IMR-90 (cell line): ENCODE measurements at regions not wholly inside any gene's neighbourhood (a gene's known extent, or its start where the extent isn't known, plus 50 kb on each side); places are given as distances from the start of the nearest gene placed in this dataset.

Experiments used
- ATAC-seq: fragments of 200-7000 bp; cut with Tn5 transposase; 2 replicates; pipeline ENCODE4 v1.9.1; 2020; ENCODE audit warnings: low read depth, mild to moderate bottlenecking, moderate library complexity
- BruUV-seq: library from RNA; stranded (reverse); fragments of 400-500 nt; replicated peaks from 2 replicates; lab custom pipeline; 2021; lab: Mats Ljungman, UMichigan
- CTCF ChIA-PET: fragments of 300-600 bp; formaldehyde crosslinking; extraction: SDS; loops from one replicate; lab custom pipeline; 2021; ENCODE audit warnings: antibody characterized with exemption; lab: Yijun Ruan, JAX
- POLR2A ChIA-PET: fragments of 300-600 bp; sonication (Branson Sonifier 250); formaldehyde crosslinking; loops from one replicate; lab custom pipeline; 2022; ENCODE audit warnings: antibody characterized with exemption; ENCODE audit not compliant: unreplicated experiment; lab: Charles Lee
- DNase-seq: peaks from one replicate; pipeline ENCODE4 v3.0.0; 2013
- H2AFZ ChIP-seq: replicated peaks from 2 replicates; pipeline ENCODE3; 2013; ENCODE audit warnings: low read length, mild to moderate bottlenecking; ENCODE audit not compliant: poor library complexity
- H2AK5ac ChIP-seq: 2 replicates; pipeline ENCODE4 v1.6.1; 2013; ENCODE audit warnings: low read depth, low read length, inconsistent platforms
- H2AK9ac ChIP-seq: replicated peaks from 2 replicates; pipeline ENCODE3; 2013; ENCODE audit warnings: mild to moderate bottlenecking, low read depth, low read length, moderate library complexity; ENCODE audit not compliant: poor library complexity
- H2BK120ac ChIP-seq: 2 replicates; pipeline ENCODE4 v1.6.1; 2013; ENCODE audit warnings: low read depth, low read length, inconsistent platforms
- H2BK15ac ChIP-seq: 3 replicates; pipeline ENCODE4 v1.6.1; 2013; ENCODE audit warnings: low read depth, low read length, inconsistent platforms
- H2BK20ac ChIP-seq: 2 replicates; pipeline ENCODE4 v1.6.1; 2013; ENCODE audit warnings: low read depth, mild to moderate bottlenecking, inconsistent platforms, low read length, moderate library complexity
- H2BK5ac ChIP-seq: 2 replicates; pipeline ENCODE4 v1.6.1; 2013; ENCODE audit warnings: mild to moderate bottlenecking, low read depth, low read length, inconsistent platforms; ENCODE audit not compliant: poor library complexity, severe bottlenecking
- H3K14ac ChIP-seq: replicated peaks from 2 replicates; pipeline ENCODE4 v1.6.1; 2013; ENCODE audit warnings: low read depth, low read length, inconsistent platforms
- H3K18ac ChIP-seq: 2 replicates; pipeline ENCODE4 v1.6.1; 2013; ENCODE audit warnings: low read depth, low read length, control low read depth
- H3K23ac ChIP-seq: 2 replicates; pipeline ENCODE4 v1.6.1; 2013; ENCODE audit warnings: low read depth, low read length, inconsistent platforms
- H3K27ac ChIP-seq: 2 replicates; pipeline ENCODE4 v1.5.1; 2013; ENCODE audit warnings: mild to moderate bottlenecking, control low read depth, low read length; ENCODE audit not compliant: insufficient read depth
- H3K27me3 ChIP-seq: 2 replicates; pipeline ENCODE4 v1.6.1; 2013; ENCODE audit warnings: low read length; ENCODE audit not compliant: control insufficient read depth, insufficient read depth
- H3K36me3 ChIP-seq: 2 replicates; pipeline ENCODE4 v1.6.1; 2013; ENCODE audit warnings: low read length, mixed read lengths; ENCODE audit not compliant: control insufficient read depth, insufficient read depth
- H3K4ac ChIP-seq: 2 replicates; pipeline ENCODE4 v1.6.1; 2013; ENCODE audit warnings: low read depth, low read length, inconsistent platforms
- H3K4me1 ChIP-seq: 2 replicates; pipeline ENCODE4 v1.6.1; 2013; ENCODE audit warnings: low read length, mixed read lengths; ENCODE audit not compliant: control insufficient read depth, insufficient read depth
- H3K4me2 ChIP-seq: 2 replicates; pipeline ENCODE4 v1.6.1; 2013; ENCODE audit warnings: low read depth, mild to moderate bottlenecking, control low read depth, low read length, moderate library complexity
- H3K4me3 ChIP-seq: 2 replicates; pipeline ENCODE4 v1.5.1; 2013; ENCODE audit warnings: low read depth, mild to moderate bottlenecking, control low read depth, low read length, moderate library complexity; ENCODE audit not compliant: insufficient read depth
- H3K56ac ChIP-seq: 2 replicates; pipeline ENCODE4 v1.6.1; 2013; ENCODE audit warnings: low read length, inconsistent platforms; ENCODE audit not compliant: insufficient read depth; ENCODE audit errors: extremely low read depth
- H3K79me1 ChIP-seq, 2 experiments: 2 replicates each; pipeline ENCODE4 v1.6.1; 2013; ENCODE audit warnings: low read length in 2 of 2, inconsistent platforms in 1 of 2, low read depth in 1 of 2
- H3K9ac ChIP-seq: 2 replicates; pipeline ENCODE4 v1.6.1; 2013; ENCODE audit warnings: low read depth, low read length, control low read depth
- H3K9me1 ChIP-seq: 2 replicates; pipeline ENCODE4 v1.6.1; 2013; ENCODE audit warnings: low read length, inconsistent platforms; ENCODE audit not compliant: insufficient read depth
- H3K9me3 ChIP-seq: 2 replicates; pipeline ENCODE4 v1.6.1; 2013; ENCODE audit warnings: low read length; ENCODE audit not compliant: control insufficient read depth, insufficient read depth
- H4K20me1 ChIP-seq: 2 replicates; pipeline ENCODE4 v1.6.1; 2013; ENCODE audit warnings: low read length, inconsistent platforms; ENCODE audit not compliant: insufficient read depth
- H4K5ac ChIP-seq: 2 replicates; pipeline ENCODE4 v1.6.1; 2013; ENCODE audit warnings: mild to moderate bottlenecking, low read depth, low read length, control low read depth
- H4K8ac ChIP-seq, 2 experiments: 2 replicates each; pipeline ENCODE4 v1.6.1; 2013; ENCODE audit warnings: low read depth in 2 of 2, low read length in 2 of 2, control low read depth in 1 of 2, inconsistent platforms in 1 of 2
- H4K91ac ChIP-seq: 2 replicates; pipeline ENCODE4 v1.6.1; 2013; ENCODE audit warnings: low read depth, low read length, inconsistent platforms; ENCODE audit not compliant: insufficient read depth
- ELK1 ChIP-seq: fragments of 150-350 bp; IDR thresholded peaks from 2 replicates; pipeline ENCODE4 v1.6.1; 2016; ENCODE audit warnings: low read depth, mild to moderate bottlenecking, low read length, moderate library complexity, borderline replicate concordance
- NFE2L2 ChIP-seq: fragments of 150-350 bp; IDR thresholded peaks from 2 replicates; pipeline ENCODE4 v1.6.1; 2016; ENCODE audit warnings: low read depth, mild to moderate bottlenecking, low read length
- RAD21 ChIP-seq: IDR thresholded peaks from 2 replicates; pipeline ENCODE4 v1.6.1; 2012; ENCODE audit warnings: low read length, improper control_type of control experiment
- WGBS, 2 experiments: methylation state at CpG; one replicate each; pipeline versions ENCODE4 v1.1.5 to v1.1.7; 2013; ENCODE audit warnings: missing lambda C conversion rate in 2 of 2; ENCODE audit not compliant: insufficient read length in 1 of 2; ENCODE audit errors: extremely low coverage in 2 of 2; 5-methylcytosine and 5-hydroxymethylcytosine counted together
- dilution Hi-C: fragments of 300-500 bp; cut with HindIII; formaldehyde crosslinking; loops from one replicate; pipeline ENCODE4 v1.14.3; 2018; ENCODE audit warnings: low sequenced_read_pairs; ENCODE audit not compliant: unreplicated experiment
- in situ Hi-C: fragments of 300-500 bp; cut with MboI; formaldehyde crosslinking; loops from 3 replicates; pipeline ENCODE4 v1.14.3; 2019; ENCODE audit warnings: low sequenced_read_pairs, inconsistent platforms, mixed read lengths
- intact Hi-C: fragments of 100-400 bp; cut with micrococcal nuclease; formaldehyde crosslinking; loops from 2 replicates; pipeline ENCODE4 v1.10.0; 2022
- TF ChIP-seq, protein P1 (sequence below): conservative IDR thresholded peaks from 2 replicates; pipeline ENCODE4 v1.5.1; 2012; ENCODE audit warnings: mild to moderate bottlenecking, low read depth, low read length, improper control_type of control experiment
- TF ChIP-seq, protein P2 (sequence below): fragments of 150-350 bp; IDR thresholded peaks from 2 replicates; pipeline ENCODE4 v1.6.1; 2017; ENCODE audit warnings: mild to moderate bottlenecking, antibody characterized with exemption, low read length, low read depth

DNA sequence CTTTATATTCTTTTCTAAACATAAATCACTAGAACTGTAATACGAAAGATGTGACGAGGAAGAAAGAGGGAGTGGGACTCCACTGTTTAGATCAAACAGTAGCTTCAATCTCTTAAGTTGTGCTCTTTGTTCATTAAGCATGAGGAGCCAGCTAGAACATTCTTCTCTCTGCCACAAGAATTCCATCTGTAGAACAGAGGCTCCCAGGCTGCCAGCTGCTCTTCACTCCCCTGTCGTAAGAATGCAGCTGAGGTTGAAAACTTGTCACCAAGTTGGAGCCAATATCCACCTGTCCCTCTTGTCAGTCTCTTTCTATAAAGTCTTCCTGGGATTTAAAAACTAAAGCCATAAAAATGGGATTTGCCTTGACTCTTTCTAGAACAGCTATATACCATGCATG, 65.0 kb upstream of the SEC24B start:
- Histone ChIP-seq H3K14ac (no peak overlapping the region), H3K18ac (no peak overlapping the region), H3K79me1 (no peaks in the 10 kb centered on the region), H3K56ac (no peak overlapping the region), H3K4ac (no peak overlapping the region), H3K9me1 (no peaks in the 10 kb centered on the region), H2BK20ac (no peak overlapping the region), H4K91ac (no peak overlapping the region), H2BK5ac (no peak overlapping the region), H2AFZ (no peak overlapping the region), H3K4me1 (no peaks in the 10 kb centered on the region), H3K4me2 (no peak overlapping the region), H3K36me3 (no peaks in the 10 kb centered on the region), H3K27ac (no peak overlapping the region), H3K4me3 (no peak overlapping the region), H4K8ac (no peak overlapping the region), H4K20me1 (no peaks in the 10 kb centered on the region), H2AK9ac (no peak overlapping the region), H4K5ac (no peak overlapping the region), H3K9ac (no peak overlapping the region), H3K27me3 (no peaks in the 10 kb centered on the region), H3K23ac (no peak overlapping the region), H3K9me3 (no peaks in the 10 kb centered on the region), H2BK15ac (no peak overlapping the region), H2BK120ac (no peak overlapping the region), H2AK5ac (no peak overlapping the region)
- WGBS, 2 experiments, result 67% methylated on average over 1 of the region's 3 CpGs; no CpG with 5 or more reads in 1 of the 2 experiments
- dilution Hi-C loops, result no loop called here
- ChIA-PET POLR2A (no interaction called here), CTCF (no interaction called here)
- in situ Hi-C loops, result no loop called here
- TF ChIP-seq NFE2L2, result no peak
- no peak for TF ChIP-seq RAD21
- no peak for TF ChIP-seq ELK1
- TF ChIP-seq, protein P1, sequence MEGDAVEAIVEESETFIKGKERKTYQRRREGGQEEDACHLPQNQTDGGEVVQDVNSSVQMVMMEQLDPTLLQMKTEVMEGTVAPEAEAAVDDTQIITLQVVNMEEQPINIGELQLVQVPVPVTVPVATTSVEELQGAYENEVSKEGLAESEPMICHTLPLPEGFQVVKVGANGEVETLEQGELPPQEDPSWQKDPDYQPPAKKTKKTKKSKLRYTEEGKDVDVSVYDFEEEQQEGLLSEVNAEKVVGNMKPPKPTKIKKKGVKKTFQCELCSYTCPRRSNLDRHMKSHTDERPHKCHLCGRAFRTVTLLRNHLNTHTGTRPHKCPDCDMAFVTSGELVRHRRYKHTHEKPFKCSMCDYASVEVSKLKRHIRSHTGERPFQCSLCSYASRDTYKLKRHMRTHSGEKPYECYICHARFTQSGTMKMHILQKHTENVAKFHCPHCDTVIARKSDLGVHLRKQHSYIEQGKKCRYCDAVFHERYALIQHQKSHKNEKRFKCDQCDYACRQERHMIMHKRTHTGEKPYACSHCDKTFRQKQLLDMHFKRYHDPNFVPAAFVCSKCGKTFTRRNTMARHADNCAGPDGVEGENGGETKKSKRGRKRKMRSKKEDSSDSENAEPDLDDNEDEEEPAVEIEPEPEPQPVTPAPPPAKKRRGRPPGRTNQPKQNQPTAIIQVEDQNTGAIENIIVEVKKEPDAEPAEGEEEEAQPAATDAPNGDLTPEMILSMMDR, result no peak
- TF ChIP-seq, protein P2, sequence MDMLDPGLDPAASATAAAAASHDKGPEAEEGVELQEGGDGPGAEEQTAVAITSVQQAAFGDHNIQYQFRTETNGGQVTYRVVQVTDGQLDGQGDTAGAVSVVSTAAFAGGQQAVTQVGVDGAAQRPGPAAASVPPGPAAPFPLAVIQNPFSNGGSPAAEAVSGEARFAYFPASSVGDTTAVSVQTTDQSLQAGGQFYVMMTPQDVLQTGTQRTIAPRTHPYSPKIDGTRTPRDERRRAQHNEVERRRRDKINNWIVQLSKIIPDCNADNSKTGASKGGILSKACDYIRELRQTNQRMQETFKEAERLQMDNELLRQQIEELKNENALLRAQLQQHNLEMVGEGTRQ, result no peak
- intact Hi-C loops, result no loop called here
- DNase-seq (no peak), ATAC-seq (no peak)
- BruUV-seq, result no TSS peak
